GM06990 (cell line): ENCODE measurements at regions not wholly inside any gene's neighbourhood (a gene's known extent, or its start where the extent isn't known, plus 50 kb on each side); places are given as distances from the start of the nearest gene placed in this dataset.
"Not testable (repeated sequence)": the region's sequence is repeated elsewhere in the genome, so short reads cannot be mapped to it uniquely, and the experiment has no call there.

Experiments
- DNase-seq: peaks from one replicate; pipeline ENCODE4 v3.0.0-alpha.2; 2011; ENCODE audit not compliant: insufficient read length; ENCODE audit errors: extremely low read depth
- H3K27me3 ChIP-seq: replicated peaks from 2 replicates; pipeline ENCODE4 v1.6.0; 2011; ENCODE audit warnings: low read length; ENCODE audit not compliant: control insufficient read depth, insufficient read depth
- H3K36me3 ChIP-seq: 2 replicates; pipeline ENCODE4 v1.5.1; 2011; ENCODE audit warnings: low read length; ENCODE audit not compliant: control insufficient read depth, insufficient read depth
- H3K4me3 ChIP-seq: replicated peaks from 2 replicates; pipeline ENCODE4 v1.5.1; 2011; ENCODE audit warnings: low read depth, mild to moderate bottlenecking, control low read depth, low read length
- CTCF ChIP-seq: IDR thresholded peaks from 2 replicates; pipeline ENCODE4 v1.5.1; 2011; ENCODE audit warnings: low read length, control low read depth, mild to moderate bottlenecking, inconsistent platforms; ENCODE audit not compliant: insufficient read depth, poor library complexity, severe bottlenecking

DNA sequence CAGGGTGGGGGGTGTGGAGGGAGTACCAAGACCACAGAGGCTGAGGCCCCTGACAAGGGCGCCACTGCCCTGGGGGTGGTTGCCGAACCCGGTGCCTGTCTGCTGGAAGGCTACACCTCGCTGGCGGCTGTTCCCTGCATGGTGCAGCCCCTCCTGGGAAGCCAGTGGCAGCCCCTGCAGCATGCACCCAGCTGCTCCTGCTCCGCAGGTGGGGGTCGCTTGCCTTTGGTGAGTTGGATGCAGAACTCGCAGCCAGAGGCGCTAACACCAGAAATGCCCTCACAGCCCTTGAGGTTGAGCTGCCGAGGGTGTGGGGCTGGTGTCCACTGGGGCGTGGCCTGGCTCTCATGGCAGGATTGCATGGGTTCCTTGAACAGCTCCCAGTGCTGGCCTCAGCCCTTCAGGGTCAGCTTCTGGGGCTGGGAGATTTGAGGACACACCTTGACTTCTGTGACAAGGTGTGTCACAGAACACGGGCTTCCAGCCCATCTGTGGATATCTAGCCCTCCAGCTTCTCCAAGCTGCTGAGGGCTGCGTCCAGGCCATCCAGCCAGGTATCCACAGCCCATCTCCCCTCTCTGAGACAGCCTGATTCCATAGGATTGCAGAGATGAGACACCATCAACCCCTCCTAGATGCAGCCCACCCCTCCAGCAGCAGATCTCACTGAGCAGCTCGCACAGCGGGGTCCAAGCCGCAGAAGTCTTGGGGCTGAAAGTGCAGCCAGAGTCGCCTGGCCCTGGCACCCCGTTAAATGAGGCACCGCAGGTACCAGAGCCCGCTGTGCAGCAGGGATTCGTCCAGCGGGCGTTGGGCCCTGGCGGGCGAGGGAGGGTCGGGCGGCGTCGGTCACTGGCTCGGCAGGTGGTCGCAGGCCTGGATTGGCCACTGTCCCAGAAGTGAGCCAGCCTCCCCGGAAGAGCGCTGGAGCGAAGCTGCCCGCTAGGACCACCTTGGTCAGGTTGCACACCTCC lies 586.3 kb downstream of the KCNJ18 start:
- H3K27me3 ChIP-seq = no peaks in the 10 kb centered on the region
- no peak for TF ChIP-seq CTCF
- H3K36me3 ChIP-seq = no peaks in the 10 kb centered on the region
- no peak overlapping the region for H3K4me3 ChIP-seq
- no peak for DNase-seq

DNA sequence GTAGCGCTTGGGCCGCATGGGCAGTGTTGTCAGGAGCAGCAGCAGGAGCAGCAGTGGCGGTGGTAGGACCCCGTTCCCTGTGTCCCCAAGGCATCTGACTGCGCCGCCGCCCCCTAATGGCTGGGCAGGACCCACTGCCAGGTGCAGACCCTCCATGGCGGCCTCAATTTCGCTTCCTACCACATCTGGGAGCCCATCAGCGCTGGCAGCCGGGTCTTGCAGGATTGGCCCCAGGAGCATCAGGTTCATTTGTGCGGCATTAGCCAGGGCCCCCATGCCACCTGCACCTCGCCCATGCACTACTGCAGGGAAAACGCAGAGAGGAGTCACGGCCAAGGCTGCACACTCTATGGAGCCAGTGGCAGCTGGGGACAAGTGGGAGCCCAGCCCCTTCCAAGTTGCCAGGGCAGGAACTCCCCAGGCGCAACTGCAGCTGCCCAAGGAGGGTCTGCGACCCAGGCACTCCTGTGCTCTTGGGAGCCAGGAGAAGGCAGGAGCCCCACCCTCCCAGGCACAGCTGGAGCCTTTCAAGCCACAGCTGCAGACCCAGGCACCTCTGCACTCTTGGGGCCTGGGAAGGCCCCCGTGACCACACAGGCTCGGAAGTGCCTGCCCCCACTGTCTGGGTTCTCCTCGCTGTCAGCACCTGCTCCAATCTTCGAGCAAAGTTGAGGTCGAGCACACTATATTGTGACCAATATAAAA lies 594.2 kb downstream of the KCNJ18 start:
- no peaks in the 10 kb centered on the region for H3K27me3 ChIP-seq
- TF ChIP-seq CTCF = no peak
- no peak overlapping the region for H3K4me3 ChIP-seq

GRCh38 chr17:22298484-22298951 lies 606.2 kb downstream of the KCNJ18 start:
- not testable (repeated sequence) for H3K27me3 ChIP-seq, H3K36me3 ChIP-seq, DNase-seq, H3K4me3 ChIP-seq

More for the DNA sequence above, 594.2 kb downstream of the KCNJ18 start:
- H3K36me3 ChIP-seq = no peaks in the 10 kb centered on the region
- no peak for DNase-seq

DNA sequence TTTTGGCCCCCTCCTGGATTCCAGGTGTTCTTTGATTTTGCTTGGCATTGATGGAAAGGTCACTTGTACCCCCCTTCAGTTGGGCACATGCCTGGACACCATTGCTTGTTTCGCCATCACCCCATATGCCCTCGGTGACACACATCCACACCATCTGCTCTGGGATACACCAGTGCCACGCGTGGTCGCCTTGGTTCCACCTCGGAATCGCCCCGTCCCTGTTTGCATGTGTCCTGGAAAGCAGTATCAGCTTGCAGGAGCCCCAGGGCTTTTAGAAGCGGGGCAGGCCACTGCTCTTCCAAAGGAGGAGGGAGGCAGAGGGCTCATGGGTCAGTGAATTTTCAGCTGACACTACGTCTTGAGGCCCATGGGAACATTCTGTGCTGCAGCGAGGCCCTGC lies 607.9 kb downstream of the KCNJ18 start:
- TF ChIP-seq CTCF = no peak
- no peak overlapping the region for H3K4me3 ChIP-seq
- no peaks in the 10 kb centered on the region for H3K27me3 ChIP-seq
- DNase-seq = no peak
- no peaks in the 10 kb centered on the region for H3K36me3 ChIP-seq

GRCh38 chr17:22300731-22301352 lies 608.5 kb downstream of the KCNJ18 start:
- TF ChIP-seq CTCF = no peak
- DNase-seq = no peak
- H3K27me3 ChIP-seq = no peaks in the 10 kb centered on the region

GRCh38 chr17:22301353-22301745 lies 609.0 kb downstream of the KCNJ18 start:
- H3K4me3 ChIP-seq = no peak overlapping the region
- DNase-seq = no peak
- no peaks in the 10 kb centered on the region for H3K27me3 ChIP-seq
- no peaks in the 10 kb centered on the region for H3K36me3 ChIP-seq
- no peak for TF ChIP-seq CTCF

More at GRCh38 chr17:22300731-22301352, 608.5 kb downstream of the KCNJ18 start:
- Histone ChIP-seq H3K4me3 (no peak overlapping the region), H3K36me3 (no peaks in the 10 kb centered on the region)
